ENCODE measurements at regions not wholly inside any gene's neighbourhood (a gene's known extent, or its start where the extent isn't known, plus 50 kb on each side); places are given as distances from the start of the nearest gene placed in this dataset.

- TF ChIP-seq CTCF (conservative IDR thresholded peaks at IDR 0.05 in 1 of 2, IDR thresholded peaks at IDR 0.05 in 1 of 2; ENCODE audit: extremely low read depth in 1 of 2, insufficient read depth in 1 of 2, low read depth in 1 of 2, low read length in 2 of 2) (no peak), EZH2 (IDR thresholded peaks at IDR 0.05; ENCODE audit: borderline replicate concordance, low read length) (no peak)
Measured at GRCh38 chr21:26284531-26284930, 114.0 kb upstream of the APP start.
